OCI-LY7 (cell line): ENCODE measurements at regions not wholly inside any gene's neighbourhood (a gene's known extent, or its start where the extent isn't known, plus 50 kb on each side); places are given as distances from the start of the nearest gene placed in this dataset.
"Not testable (repeated sequence)": the region's sequence is repeated elsewhere in the genome, so short reads cannot be mapped to it uniquely, and the experiment has no call there.

ENCODE experiments used
- EZH2phosphoT487 ChIP-seq: fragments of 200-600 bp; sonication (generic); IDR thresholded peaks from 2 replicates; pipeline ENCODE4 v1.6.1; 2018; ENCODE audit warnings: low read depth, borderline replicate concordance, mild to moderate bottlenecking, mixed run types, antibody characterized with exemption, low read length, moderate library complexity, mixed read lengths
- TF ChIP-seq, protein P1 (sequence below): fragments of 200-600 bp; sonication (generic); conservative IDR thresholded peaks from 2 replicates; pipeline ENCODE4 v1.5.1; 2014; ENCODE audit warnings: mild to moderate bottlenecking, antibody characterized with exemption, low read length, moderate library complexity, mixed read lengths

DNA sequence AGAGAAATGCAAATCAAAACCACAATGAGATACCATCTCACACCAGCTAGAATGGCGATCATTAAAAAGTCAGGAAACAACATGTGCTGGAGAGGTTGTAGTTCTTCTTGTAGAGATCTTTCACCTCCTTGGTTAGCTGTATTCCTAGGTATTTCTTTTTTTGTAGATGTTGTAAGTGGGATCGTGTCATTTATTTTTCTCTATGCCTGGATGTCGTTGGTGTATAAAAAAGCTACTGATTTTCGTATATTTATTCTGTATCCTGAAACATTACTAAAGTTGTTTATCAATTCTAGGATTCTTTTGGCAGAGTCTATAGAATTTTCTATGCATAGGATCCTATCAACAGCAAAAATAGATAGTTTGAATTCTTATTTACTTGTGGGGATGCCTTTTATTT, 1271.8 kb downstream of the TMEM121 start:
- TF ChIP-seq, protein P1, sequence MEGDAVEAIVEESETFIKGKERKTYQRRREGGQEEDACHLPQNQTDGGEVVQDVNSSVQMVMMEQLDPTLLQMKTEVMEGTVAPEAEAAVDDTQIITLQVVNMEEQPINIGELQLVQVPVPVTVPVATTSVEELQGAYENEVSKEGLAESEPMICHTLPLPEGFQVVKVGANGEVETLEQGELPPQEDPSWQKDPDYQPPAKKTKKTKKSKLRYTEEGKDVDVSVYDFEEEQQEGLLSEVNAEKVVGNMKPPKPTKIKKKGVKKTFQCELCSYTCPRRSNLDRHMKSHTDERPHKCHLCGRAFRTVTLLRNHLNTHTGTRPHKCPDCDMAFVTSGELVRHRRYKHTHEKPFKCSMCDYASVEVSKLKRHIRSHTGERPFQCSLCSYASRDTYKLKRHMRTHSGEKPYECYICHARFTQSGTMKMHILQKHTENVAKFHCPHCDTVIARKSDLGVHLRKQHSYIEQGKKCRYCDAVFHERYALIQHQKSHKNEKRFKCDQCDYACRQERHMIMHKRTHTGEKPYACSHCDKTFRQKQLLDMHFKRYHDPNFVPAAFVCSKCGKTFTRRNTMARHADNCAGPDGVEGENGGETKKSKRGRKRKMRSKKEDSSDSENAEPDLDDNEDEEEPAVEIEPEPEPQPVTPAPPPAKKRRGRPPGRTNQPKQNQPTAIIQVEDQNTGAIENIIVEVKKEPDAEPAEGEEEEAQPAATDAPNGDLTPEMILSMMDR: not testable (repeated sequence)
- TF ChIP-seq EZH2phosphoT487: not testable (repeated sequence)
